A549 (cell line): ENCODE measurements at regions not wholly inside any gene's neighbourhood (a gene's known extent, or its start where the extent isn't known, plus 50 kb on each side); places are given as distances from the start of the nearest gene placed in this dataset.

ENCODE experiments used
- ATAC-seq, 2 experiments: fragments of 200-7000 bp in 1 of 2; fragments of >200 bp in 1 of 2; cut with Nextera tagmentation in 1 of 2; cut with Tn5 transposase in 1 of 2; 3 replicates each; pipeline versions ENCODE4 v1.8.0 to v1.9.1; 2018 to 2020; ENCODE audit warnings: mild to moderate bottlenecking in 1 of 2, moderate library complexity in 1 of 2
- CTCF ChIA-PET: fragments of 300-600 bp; sonication (Branson Sonifier 250); formaldehyde crosslinking; extraction: SDS; loops from one replicate; lab custom pipeline; 2021; ENCODE audit warnings: antibody characterized with exemption, inconsistent platforms; lab: Yijun Ruan, JAX
- POLR2A ChIA-PET: fragments of 350-600 bp; formaldehyde crosslinking; extraction: SDS; loops from one replicate; lab custom pipeline; 2021; ENCODE audit warnings: antibody characterized with exemption, inconsistent platforms; lab: Yijun Ruan, JAX
- DNase-seq, 2 experiments: peaks; one replicate each; pipeline versions ENCODE4 v3.0.0 to v3.0.0-alpha.2; 2011 to 2016; ENCODE audit warnings: low read depth in 1 of 2, low spot score in 1 of 2
- FAIRE-seq: peaks from 2 replicates; lab custom pipeline; 2011; peaks lifted over from hg19 to GRCh38; lab: Jason Lieb, UNC
- H3K27ac ChIP-seq, 2 experiments: fragments of >200 bp; sonication (Bioruptor Twin); formaldehyde crosslinking; 3 replicates each; pipeline ENCODE4 v1.5.1; 2016 to 2017
- H3K4me1 ChIP-seq: fragments of >200 bp; sonication (Bioruptor Twin); formaldehyde crosslinking; 3 replicates; pipeline ENCODE4 v1.6.1; 2016
- H3K4me2 ChIP-seq: fragments of >200 bp; sonication (Bioruptor Twin); formaldehyde crosslinking; 3 replicates; pipeline ENCODE4 v1.6.1; 2016
- H3K4me3 ChIP-seq: fragments of >200 bp; sonication (Bioruptor Twin); formaldehyde crosslinking; 3 replicates; pipeline ENCODE4 v1.5.1; 2016
- H3K9me3 ChIP-seq: fragments of >200 bp; sonication (Bioruptor Twin); formaldehyde crosslinking; 3 replicates; pipeline ENCODE4 v1.6.1; 2016
- CBX2 ChIP-seq: fragments of 200-600 bp; sonication (generic); IDR thresholded peaks from 2 replicates; pipeline ENCODE4 v1.6.1; 2016; ENCODE audit warnings: low read depth, mild to moderate bottlenecking, borderline replicate concordance
- CBX8 ChIP-seq: fragments of 200-600 bp; sonication (generic); IDR thresholded peaks from 2 replicates; pipeline ENCODE4 v1.6.1; 2016
- EP300 ChIP-seq, 2 experiments: fragments of >200 bp; sonication (Bioruptor Twin); formaldehyde crosslinking; IDR thresholded peaks; 2 replicates in 1 of 2; 3 replicates in 1 of 2; pipeline ENCODE4 v1.6.1; 2016 to 2017
- HOXA7 ChIP-seq: fragments of 250-450 bp; sonication (Bioruptor Pico); IDR thresholded peaks from 2 replicates; pipeline ENCODE4 v1.5.0; 2020; ENCODE audit warnings: mild to moderate bottlenecking, moderate library complexity
- HOXB5 ChIP-seq: fragments of 250-450 bp; sonication (Bioruptor Pico); IDR thresholded peaks from 2 replicates; pipeline ENCODE4 v1.5.0; 2020; ENCODE audit warnings: mild to moderate bottlenecking, moderate library complexity
- JUNB ChIP-seq: fragments of >200 bp; sonication (Bioruptor Twin); formaldehyde crosslinking; IDR thresholded peaks from 2 replicates; pipeline ENCODE4 v1.6.1; 2016
- MAZ ChIP-seq: fragments of 150-350 bp; IDR thresholded peaks from 2 replicates; pipeline ENCODE4 v1.6.1; 2014; ENCODE audit warnings: antibody characterized with exemption, low read depth, low read length, borderline replicate concordance
- MYC ChIP-seq: IDR thresholded peaks from 2 replicates; pipeline ENCODE4 v1.6.1; 2012; ENCODE audit warnings: mild to moderate bottlenecking, inconsistent platforms, low read length, improper control_type of control experiment, borderline replicate concordance
- PHF8 ChIP-seq: fragments of 200-600 bp; sonication (generic); IDR thresholded peaks from 2 replicates; pipeline ENCODE4 v1.6.1; 2016; ENCODE audit warnings: low read depth, mild to moderate bottlenecking, antibody characterized with exemption, moderate library complexity, borderline replicate concordance
- POLR2AphosphoS2 ChIP-seq: conservative IDR thresholded peaks from 2 replicates; pipeline ENCODE4 v1.6.1; 2012; ENCODE audit warnings: low read length, improper control_type of control experiment, inconsistent platforms
- RAD21 ChIP-seq, 2 experiments: fragments of >200 bp in 1 of 2; sonication (Bioruptor Twin) in 1 of 2; formaldehyde crosslinking in 1 of 2; IDR thresholded peaks in 1 of 2; conservative IDR thresholded peaks in 1 of 2; 2 replicates in 1 of 2; 3 replicates in 1 of 2; pipeline ENCODE4 v1.6.1; 2012 to 2018; ENCODE audit warnings: inconsistent platforms in 1 of 2
- RCOR1 ChIP-seq: fragments of 150-350 bp; IDR thresholded peaks from 2 replicates; pipeline ENCODE4 v1.6.1; 2014; ENCODE audit warnings: antibody characterized with exemption, low read length, low read depth
- RFX5 ChIP-seq: fragments of 450-650 bp; IDR thresholded peaks from 2 replicates; pipeline ENCODE4 v1.7.1; 2014; ENCODE audit warnings: antibody characterized with exemption, mild to moderate bottlenecking, moderate library complexity
- RNF2 ChIP-seq: fragments of 200-600 bp; sonication (generic); IDR thresholded peaks from 2 replicates; pipeline ENCODE4 v1.6.1; 2016; ENCODE audit warnings: low read depth, mild to moderate bottlenecking, antibody characterized with exemption, moderate library complexity, borderline replicate concordance
- SMC3 ChIP-seq: fragments of >200 bp; sonication (Bioruptor Twin); formaldehyde crosslinking; IDR thresholded peaks from 3 replicates; pipeline ENCODE4 v1.6.1; 2018; ENCODE audit warnings: inconsistent platforms
- SREBF2 ChIP-seq: fragments of 450-650 bp; IDR thresholded peaks from 2 replicates; pipeline ENCODE4 v1.6.1; 2014; ENCODE audit warnings: mild to moderate bottlenecking, moderate library complexity
- TP53 ChIP-seq: fragments of 250-450 bp; sonication (Bioruptor Pico); IDR thresholded peaks from 2 replicates; pipeline ENCODE4 v1.5.0; 2021; ENCODE audit warnings: mild to moderate bottlenecking, moderate library complexity
- ZNF302 ChIP-seq: fragments of 250-450 bp; sonication (Bioruptor Pico); IDR thresholded peaks from 2 replicates; pipeline ENCODE4 v1.9.0; 2021; ENCODE audit warnings: inconsistent platforms, mild to moderate bottlenecking, moderate library complexity
- ZSCAN20 ChIP-seq: fragments of 250-450 bp; sonication (Bioruptor Pico); IDR thresholded peaks from 2 replicates; pipeline ENCODE4 v1.8.0; 2022; ENCODE audit warnings: mild to moderate bottlenecking, moderate library complexity
- WGBS: methylation state at CpG from one replicate; pipeline ENCODE4 v1.1.6; 2017; ENCODE audit errors: missing lambda C conversion rate; 5-methylcytosine and 5-hydroxymethylcytosine counted together
- TF ChIP-seq, protein P1 (sequence below): fragments of >200 bp; sonication (Bioruptor Twin); formaldehyde crosslinking; IDR thresholded peaks from 3 replicates; pipeline ENCODE4 v1.5.1; 2016
- TF ChIP-seq, protein P2 (sequence below): fragments of >200 bp; sonication (Bioruptor Twin); formaldehyde crosslinking; IDR thresholded peaks from 2 replicates; pipeline ENCODE4 v1.6.1; 2016
- TF ChIP-seq, protein P3 (sequence below): IDR thresholded peaks from 2 replicates; pipeline ENCODE4 v1.6.1; 2012
- TF ChIP-seq, protein P4 (sequence below): fragments of 200-600 bp; sonication (generic); IDR thresholded peaks from 2 replicates; pipeline ENCODE4 v1.6.1; 2016; ENCODE audit warnings: antibody characterized with exemption, mild to moderate bottlenecking, moderate library complexity

DNA sequence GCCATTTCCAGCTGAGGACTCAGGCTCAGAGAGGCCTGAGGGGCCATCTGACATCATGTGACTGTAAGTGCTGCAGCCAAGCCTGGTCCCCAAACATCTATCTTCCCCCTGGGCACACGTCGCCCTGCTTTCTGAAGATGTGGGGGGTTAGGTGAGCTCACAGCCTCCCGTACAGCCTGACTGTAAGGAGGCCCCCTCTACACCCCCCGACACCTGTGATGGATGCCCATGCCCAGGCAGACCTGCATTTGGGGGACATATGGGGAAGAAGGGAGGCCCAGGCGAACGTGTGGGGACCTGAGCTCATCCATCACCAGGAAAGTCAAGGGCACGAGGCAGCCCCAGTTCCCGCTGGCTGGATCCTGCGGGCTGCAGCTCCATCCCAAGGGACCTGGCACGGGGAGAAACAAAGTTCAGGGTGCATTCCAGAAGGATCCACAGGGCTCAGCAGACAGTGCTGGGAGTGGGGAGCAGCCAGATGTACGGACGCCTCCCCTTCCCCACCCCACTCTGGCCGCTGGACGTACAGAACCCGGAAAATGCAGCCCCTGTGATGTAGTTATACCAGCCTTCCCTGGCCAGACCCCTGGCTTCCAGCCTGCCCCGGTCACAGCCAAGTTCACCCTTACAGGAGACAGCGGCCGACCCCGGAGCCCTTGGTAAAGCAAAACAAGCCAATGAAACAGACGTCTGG, 1431.4 kb downstream of the BRD1 start:
- POLR2A ChIA-PET, result no interaction called here
- TF ChIP-seq MYC (no peak), EP300 (IDR thresholded peaks at IDR 0.05) (no peak), HOXA7 (CRISPR knock-in tag) (no peak), ZNF302 (CRISPR knock-in tag) (no peak)
- TF ChIP-seq, protein P1, sequence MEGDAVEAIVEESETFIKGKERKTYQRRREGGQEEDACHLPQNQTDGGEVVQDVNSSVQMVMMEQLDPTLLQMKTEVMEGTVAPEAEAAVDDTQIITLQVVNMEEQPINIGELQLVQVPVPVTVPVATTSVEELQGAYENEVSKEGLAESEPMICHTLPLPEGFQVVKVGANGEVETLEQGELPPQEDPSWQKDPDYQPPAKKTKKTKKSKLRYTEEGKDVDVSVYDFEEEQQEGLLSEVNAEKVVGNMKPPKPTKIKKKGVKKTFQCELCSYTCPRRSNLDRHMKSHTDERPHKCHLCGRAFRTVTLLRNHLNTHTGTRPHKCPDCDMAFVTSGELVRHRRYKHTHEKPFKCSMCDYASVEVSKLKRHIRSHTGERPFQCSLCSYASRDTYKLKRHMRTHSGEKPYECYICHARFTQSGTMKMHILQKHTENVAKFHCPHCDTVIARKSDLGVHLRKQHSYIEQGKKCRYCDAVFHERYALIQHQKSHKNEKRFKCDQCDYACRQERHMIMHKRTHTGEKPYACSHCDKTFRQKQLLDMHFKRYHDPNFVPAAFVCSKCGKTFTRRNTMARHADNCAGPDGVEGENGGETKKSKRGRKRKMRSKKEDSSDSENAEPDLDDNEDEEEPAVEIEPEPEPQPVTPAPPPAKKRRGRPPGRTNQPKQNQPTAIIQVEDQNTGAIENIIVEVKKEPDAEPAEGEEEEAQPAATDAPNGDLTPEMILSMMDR, result no peak

DNA sequence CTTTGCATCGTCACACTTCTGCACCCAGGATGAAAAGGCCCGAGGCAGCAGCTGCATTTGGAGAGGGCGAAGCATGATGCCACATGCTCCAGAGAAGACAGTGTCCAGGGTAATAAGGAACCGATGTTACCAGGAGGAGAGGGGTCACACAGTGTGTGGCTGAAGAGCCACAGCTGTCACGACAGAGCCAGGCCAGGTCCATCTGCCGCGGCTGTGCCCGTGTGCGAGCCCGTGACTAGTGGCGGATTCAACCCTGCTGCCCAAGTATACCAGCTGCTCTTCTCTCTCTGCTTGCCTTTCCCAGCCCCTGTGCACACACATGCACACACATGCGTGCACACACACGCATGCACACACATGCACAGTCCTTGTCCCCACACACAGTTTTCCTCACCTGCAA, 1432.5 kb downstream of the BRD1 start:
- WGBS, result 82% methylated on average over 6 of the region's 13 CpGs
- no peak for FAIRE-seq
- TF ChIP-seq RNF2 (no peak), RAD21 (conservative IDR thresholded peaks at IDR 0.05 in 1 of 2, IDR thresholded peaks at IDR 0.05 in 1 of 2) (no peak), PHF8 (no peak), CBX8 (no peak), MAZ (no peak), TP53 (CRISPR knock-in tag) (no peak), SMC3 (no peak), POLR2AphosphoS2 (no peak), RFX5 (no peak)
- TF ChIP-seq, protein P2, sequence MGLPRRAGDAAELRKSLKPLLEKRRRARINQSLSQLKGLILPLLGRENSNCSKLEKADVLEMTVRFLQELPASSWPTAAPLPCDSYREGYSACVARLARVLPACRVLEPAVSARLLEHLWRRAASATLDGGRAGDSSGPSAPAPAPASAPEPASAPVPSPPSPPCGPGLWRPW, result no peak
- TF ChIP-seq, protein P3, sequence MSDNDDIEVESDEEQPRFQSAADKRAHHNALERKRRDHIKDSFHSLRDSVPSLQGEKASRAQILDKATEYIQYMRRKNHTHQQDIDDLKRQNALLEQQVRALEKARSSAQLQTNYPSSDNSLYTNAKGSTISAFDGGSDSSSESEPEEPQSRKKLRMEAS, result no peak
- Histone ChIP-seq H3K4me1 (peaks cover 13% of the 10 kb centered on the region; the same call in 2 of the 3 replicates), H3K9me3 (no peaks in the 10 kb centered on the region), H3K27ac (peak overlapping the region; percentile 40 to 76; a peak in 4 of 6 replicates), H3K4me3 (no peak overlapping the region), H3K4me2 (no peak overlapping the region)
- no peak for ATAC-seq
- no peak for DNase-seq
- ChIA-PET CTCF (no interaction called here), POLR2A (no interaction called here)

More for the DNA sequence above, 1431.4 kb downstream of the BRD1 start:
- FAIRE-seq (no peak), ATAC-seq (no peak), DNase-seq (no peak)
- peak overlapping the region; percentile 38 to 76; a peak in 4 of 6 replicates for H3K27ac ChIP-seq
- 88% methylated on average over 16 of the region's 20 CpGs for WGBS
- H3K4me2 ChIP-seq, result no peak overlapping the region
- H3K4me3 ChIP-seq, result no peak overlapping the region
- H3K4me1 ChIP-seq, result peaks cover 13% of the 10 kb centered on the region; the same call in 2 of the 3 replicates
- no peaks in the 10 kb centered on the region; the same call in 2 of the 3 replicates for H3K9me3 ChIP-seq
- CTCF ChIA-PET, result no interaction called here

DNA sequence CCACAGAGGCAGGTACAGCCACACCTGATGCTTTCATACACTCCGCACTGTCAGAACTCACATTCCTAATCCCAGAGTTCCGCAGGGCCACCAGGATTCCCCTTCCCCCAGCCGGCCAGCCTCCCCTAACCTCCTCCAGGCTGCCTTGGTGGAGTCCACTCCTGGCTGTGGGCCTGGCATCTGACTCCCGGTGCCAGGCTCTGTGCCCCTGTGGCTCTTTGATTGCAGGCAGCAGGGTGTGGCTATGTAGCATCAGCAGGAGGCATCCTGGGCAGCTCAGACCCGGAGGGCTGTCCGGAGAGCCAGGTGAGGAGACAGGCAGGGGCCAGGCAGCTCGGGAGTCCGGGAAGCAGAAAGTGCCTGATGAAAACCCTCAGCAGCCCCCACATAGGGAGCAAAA, 1432.9 kb downstream of the BRD1 start:
- CTCF ChIA-PET, result no interaction called here
- Histone ChIP-seq H3K27ac (peak overlapping the region; percentile 40 to 76; a peak in 4 of 6 replicates), H3K4me2 (0 out of 3 replicates have a peak overlapping the region, but pooled peaks have one; percentile 14), H3K4me3 (no peak overlapping the region)
- FAIRE-seq (no peak), DNase-seq (no peak), ATAC-seq (peak in 1 of 2 experiments; percentile 36; a peak in 2 of 6 replicates)
- no peak for TF ChIP-seq RCOR1
- no peak for TF ChIP-seq RNF2
- TF ChIP-seq CBX8, result no peak
- no peak for TF ChIP-seq JUNB
- no peak for TF ChIP-seq SREBF2
- TF ChIP-seq CBX2, result no peak
- TF ChIP-seq, protein P4, sequence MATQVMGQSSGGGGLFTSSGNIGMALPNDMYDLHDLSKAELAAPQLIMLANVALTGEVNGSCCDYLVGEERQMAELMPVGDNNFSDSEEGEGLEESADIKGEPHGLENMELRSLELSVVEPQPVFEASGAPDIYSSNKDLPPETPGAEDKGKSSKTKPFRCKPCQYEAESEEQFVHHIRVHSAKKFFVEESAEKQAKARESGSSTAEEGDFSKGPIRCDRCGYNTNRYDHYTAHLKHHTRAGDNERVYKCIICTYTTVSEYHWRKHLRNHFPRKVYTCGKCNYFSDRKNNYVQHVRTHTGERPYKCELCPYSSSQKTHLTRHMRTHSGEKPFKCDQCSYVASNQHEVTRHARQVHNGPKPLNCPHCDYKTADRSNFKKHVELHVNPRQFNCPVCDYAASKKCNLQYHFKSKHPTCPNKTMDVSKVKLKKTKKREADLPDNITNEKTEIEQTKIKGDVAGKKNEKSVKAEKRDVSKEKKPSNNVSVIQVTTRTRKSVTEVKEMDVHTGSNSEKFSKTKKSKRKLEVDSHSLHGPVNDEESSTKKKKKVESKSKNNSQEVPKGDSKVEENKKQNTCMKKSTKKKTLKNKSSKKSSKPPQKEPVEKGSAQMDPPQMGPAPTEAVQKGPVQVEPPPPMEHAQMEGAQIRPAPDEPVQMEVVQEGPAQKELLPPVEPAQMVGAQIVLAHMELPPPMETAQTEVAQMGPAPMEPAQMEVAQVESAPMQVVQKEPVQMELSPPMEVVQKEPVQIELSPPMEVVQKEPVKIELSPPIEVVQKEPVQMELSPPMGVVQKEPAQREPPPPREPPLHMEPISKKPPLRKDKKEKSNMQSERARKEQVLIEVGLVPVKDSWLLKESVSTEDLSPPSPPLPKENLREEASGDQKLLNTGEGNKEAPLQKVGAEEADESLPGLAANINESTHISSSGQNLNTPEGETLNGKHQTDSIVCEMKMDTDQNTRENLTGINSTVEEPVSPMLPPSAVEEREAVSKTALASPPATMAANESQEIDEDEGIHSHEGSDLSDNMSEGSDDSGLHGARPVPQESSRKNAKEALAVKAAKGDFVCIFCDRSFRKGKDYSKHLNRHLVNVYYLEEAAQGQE, result no peak
- no peak for TF ChIP-seq MAZ
- TF ChIP-seq, protein P2, result no peak
- no peak for TF ChIP-seq ZSCAN20 (CRISPR knock-in tag)
- no peak for TF ChIP-seq HOXA7 (CRISPR knock-in tag)
- TF ChIP-seq HOXB5 (CRISPR knock-in tag), result no peak
- TF ChIP-seq, all 56 proteins: peak for 0
- WGBS, result 79% methylated on average over 6 of the region's 8 CpGs
- POLR2A ChIA-PET, result no interaction called here
- H3K9me3 ChIP-seq, result no peaks in the 10 kb centered on the region
- H3K4me1 ChIP-seq, result peaks cover 13% of the 10 kb centered on the region; the same call in 2 of the 3 replicates
